HEK293 (cell line): ENCODE measurements at regions not wholly inside any gene's neighbourhood (a gene's known extent, or its start where the extent isn't known, plus 50 kb on each side); places are given as distances from the start of the nearest gene placed in this dataset.

Source experiments
- CTCF ChIA-PET: fragments of 350-600 bp; formaldehyde crosslinking; extraction: SDS; loops from one replicate; lab custom pipeline; 2021; ENCODE audit warnings: antibody characterized with exemption; lab: Yijun Ruan, JAX
- POLR2A ChIA-PET: fragments of 300-600 bp; formaldehyde crosslinking; extraction: SDS; loops from one replicate; lab custom pipeline; 2020; ENCODE audit warnings: antibody characterized with exemption, inconsistent platforms; lab: Yijun Ruan, JAX
- H3K27ac ChIP-seq: fragments of 200-500 bp; sonication (Bioruptor generic); 2 replicates; pipeline ENCODE4 v1.5.1; 2014; ENCODE audit warnings: low read depth, low read length, control low read depth, inconsistent platforms; ENCODE audit errors: extremely low read depth
- H3K36me3 ChIP-seq, 2 experiments: fragments of 200-500 bp in 1 of 2; sonication (Bioruptor generic) in 1 of 2; 1 replicate in 1 of 2; 2 replicates in 1 of 2; pipeline ENCODE4 v1.5.1; 2014 to 2017; ENCODE audit warnings: inconsistent platforms in 2 of 2, low read length in 2 of 2; ENCODE audit not compliant: control insufficient read depth in 2 of 2, insufficient read depth in 1 of 2
- H3K4me1 ChIP-seq: fragments of 200-500 bp; sonication (Bioruptor generic); 2 replicates; pipeline ENCODE4 v1.5.1; 2014; ENCODE audit warnings: mild to moderate bottlenecking, low read length, inconsistent platforms; ENCODE audit not compliant: control insufficient read depth, insufficient read depth
- H3K4me3 ChIP-seq: 2 replicates; pipeline ENCODE4 v1.5.1; 2011; ENCODE audit warnings: low read depth, mild to moderate bottlenecking, control low read depth, low read length, moderate library complexity
- H3K9me3 ChIP-seq: fragments of 200-500 bp; sonication (Bioruptor generic); 2 replicates; pipeline ENCODE4 v1.5.1; 2014; ENCODE audit warnings: low read depth, low read length, inconsistent platforms; ENCODE audit not compliant: control insufficient read depth, insufficient read depth
- GLIS1 ChIP-seq: fragments of 450-650 bp; formaldehyde crosslinking; IDR thresholded peaks from 2 replicates; pipeline ENCODE4 v1.5.1; 2016; ENCODE audit warnings: missing biosample characterization, missing genetic modification characterization
- KLF10 ChIP-seq: fragments of 450-650 bp; IDR thresholded peaks from 2 replicates; pipeline ENCODE4 v1.5.1; 2018; ENCODE audit warnings: missing biosample characterization, mild to moderate bottlenecking, missing genetic modification characterization
- MYNN ChIP-seq: fragments of 450-650 bp; formaldehyde crosslinking; IDR thresholded peaks from 2 replicates; pipeline ENCODE4 v1.5.1; 2016; ENCODE audit warnings: missing biosample characterization, missing genetic modification characterization, borderline replicate concordance
- OSR2 ChIP-seq: fragments of 450-650 bp; formaldehyde crosslinking; IDR thresholded peaks from 2 replicates; pipeline ENCODE4 v1.5.1; 2016; ENCODE audit warnings: missing biosample characterization, missing genetic modification characterization
- ZFP41 ChIP-seq: fragments of 450-650 bp; formaldehyde crosslinking; IDR thresholded peaks from 2 replicates; pipeline ENCODE4 v1.5.1; 2016; ENCODE audit warnings: missing biosample characterization, missing genetic modification characterization, borderline replicate concordance
- ZNF155 ChIP-seq: fragments of 450-650 bp; formaldehyde crosslinking; IDR thresholded peaks from 2 replicates; pipeline ENCODE4 v1.5.1; 2016; ENCODE audit warnings: missing biosample characterization, missing genetic modification characterization
- ZNF169 ChIP-seq: fragments of 450-650 bp; formaldehyde crosslinking; IDR thresholded peaks from 2 replicates; pipeline ENCODE4 v1.5.1; 2016; ENCODE audit warnings: missing biosample characterization, missing genetic modification characterization
- ZNF211 ChIP-seq: fragments of 450-650 bp; formaldehyde crosslinking; IDR thresholded peaks from 2 replicates; pipeline ENCODE4 v1.5.1; 2016; ENCODE audit warnings: low read depth, missing biosample characterization, missing genetic modification characterization
- ZNF23 ChIP-seq: fragments of 450-650 bp; formaldehyde crosslinking; IDR thresholded peaks from 2 replicates; pipeline ENCODE4 v1.5.1; 2016; ENCODE audit warnings: missing biosample characterization, missing genetic modification characterization, borderline replicate concordance
- ZNF335 ChIP-seq: fragments of 450-650 bp; formaldehyde crosslinking; conservative IDR thresholded peaks from 2 replicates; pipeline ENCODE4 v1.5.1; 2016; ENCODE audit warnings: missing biosample characterization, missing genetic modification characterization
- ZNF426 ChIP-seq: fragments of 450-650 bp; formaldehyde crosslinking; IDR thresholded peaks from 2 replicates; pipeline ENCODE4 v1.5.1; 2017; ENCODE audit warnings: missing biosample characterization, missing genetic modification characterization, mild to moderate bottlenecking, inconsistent platforms, moderate library complexity
- ZNF473 ChIP-seq: fragments of 450-650 bp; formaldehyde crosslinking; IDR thresholded peaks from 2 replicates; pipeline ENCODE4 v1.5.1; 2017; ENCODE audit warnings: missing biosample characterization, missing genetic modification characterization
- ZNF558 ChIP-seq: fragments of 450-650 bp; formaldehyde crosslinking; IDR thresholded peaks from 2 replicates; pipeline ENCODE4 v1.5.1; 2016; ENCODE audit warnings: missing biosample characterization, missing genetic modification characterization
- ZNF560 ChIP-seq: fragments of 450-650 bp; formaldehyde crosslinking; IDR thresholded peaks from 2 replicates; pipeline ENCODE4 v1.5.1; 2017; ENCODE audit warnings: missing biosample characterization, missing genetic modification characterization, borderline replicate concordance
- ZNF629 ChIP-seq: fragments of 450-650 bp; formaldehyde crosslinking; IDR thresholded peaks from 2 replicates; pipeline ENCODE4 v1.5.1; 2017; ENCODE audit warnings: missing biosample characterization, missing genetic modification characterization
- ZNF677 ChIP-seq: fragments of 450-650 bp; IDR thresholded peaks from 2 replicates; pipeline ENCODE4 v1.5.0; 2018; ENCODE audit warnings: missing biosample characterization, mild to moderate bottlenecking, missing genetic modification characterization, moderate library complexity
- ZNF701 ChIP-seq: fragments of 450-650 bp; formaldehyde crosslinking; IDR thresholded peaks from 2 replicates; pipeline ENCODE4 v1.5.1; 2016; ENCODE audit warnings: missing biosample characterization, missing genetic modification characterization
- ZNF747 ChIP-seq: fragments of 450-650 bp; formaldehyde crosslinking; IDR thresholded peaks from 2 replicates; pipeline ENCODE4 v1.5.1; 2016; ENCODE audit warnings: missing biosample characterization, missing genetic modification characterization
- ZNF76 ChIP-seq: fragments of 450-650 bp; formaldehyde crosslinking; IDR thresholded peaks from 2 replicates; pipeline ENCODE4; 2016; ENCODE audit warnings: low read depth, missing biosample characterization, missing genetic modification characterization, borderline replicate concordance
- ZNF792 ChIP-seq: fragments of 450-650 bp; formaldehyde crosslinking; IDR thresholded peaks from 2 replicates; pipeline ENCODE4 v1.5.1; 2016; ENCODE audit warnings: missing biosample characterization, missing genetic modification characterization
- ZNF837 ChIP-seq: fragments of 450-650 bp; formaldehyde crosslinking; IDR thresholded peaks from 2 replicates; pipeline ENCODE4 v1.5.1; 2016; ENCODE audit warnings: missing biosample characterization, missing genetic modification characterization
- ZSCAN16 ChIP-seq: fragments of 450-650 bp; formaldehyde crosslinking; IDR thresholded peaks from 2 replicates; pipeline ENCODE4 v1.5.1; 2016; ENCODE audit warnings: missing biosample characterization, missing genetic modification characterization
- TF ChIP-seq, protein P1 (sequence below): fragments of 450-650 bp; formaldehyde crosslinking; IDR thresholded peaks from 2 replicates; pipeline ENCODE4 v1.5.1; 2016; ENCODE audit warnings: missing biosample characterization, missing genetic modification characterization
- TF ChIP-seq, protein P2 (sequence below): fragments of 450-650 bp; formaldehyde crosslinking; IDR thresholded peaks from 2 replicates; pipeline ENCODE4 v1.5.1; 2016; ENCODE audit warnings: missing biosample characterization, missing genetic modification characterization
- TF ChIP-seq, protein P3 (sequence below): fragments of 450-650 bp; formaldehyde crosslinking; IDR thresholded peaks from 2 replicates; pipeline ENCODE4 v1.5.1; 2016; ENCODE audit warnings: missing biosample characterization, missing genetic modification characterization
- TF ChIP-seq, protein P4 (sequence below): fragments of 450-650 bp; formaldehyde crosslinking; IDR thresholded peaks from 2 replicates; pipeline ENCODE4 v1.5.1; 2016; ENCODE audit warnings: missing biosample characterization, missing genetic modification characterization
- TF ChIP-seq, protein P5 (sequence below): sonication (generic); formaldehyde crosslinking; IDR thresholded peaks from 2 replicates; pipeline ENCODE4 v1.8.1; 2022; ENCODE audit warnings: mild to moderate bottlenecking, moderate library complexity, missing genetic modification reagents
- TF ChIP-seq, protein P6 (sequence below): fragments of 450-650 bp; formaldehyde crosslinking; IDR thresholded peaks from 2 replicates; pipeline ENCODE4 v1.5.1; 2016; ENCODE audit warnings: missing biosample characterization, missing genetic modification characterization

DNA sequence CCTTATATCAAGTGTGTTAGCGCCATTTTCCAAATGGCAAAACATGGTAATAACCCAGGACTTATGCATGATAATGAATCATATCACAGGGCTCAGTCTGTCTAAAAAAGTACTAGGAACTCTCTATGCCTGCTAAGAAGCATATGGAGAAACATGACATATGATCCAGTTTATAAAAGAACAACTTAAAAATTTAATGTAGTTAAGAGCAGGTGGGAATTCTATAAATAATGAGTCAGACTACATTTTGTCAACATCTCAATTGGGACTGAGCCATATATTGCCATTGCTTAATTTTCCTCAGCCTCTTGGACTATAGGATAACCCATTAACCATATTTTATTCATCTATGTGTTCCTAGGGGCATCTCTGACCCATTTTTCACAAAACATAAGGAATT, 360.4 kb upstream of the AGA start:
- POLR2A ChIA-PET, result no interaction called here
- Histone ChIP-seq H3K4me3 (no peak overlapping the region), H3K27ac (no peak overlapping the region), H3K9me3 (no peaks in the 10 kb centered on the region), H3K4me1 (no peaks in the 10 kb centered on the region), H3K36me3 (no peaks in the 10 kb centered on the region)
- TF ChIP-seq ZNF155 (tag by site-specific recombination), result no peak
- TF ChIP-seq, protein P1, sequence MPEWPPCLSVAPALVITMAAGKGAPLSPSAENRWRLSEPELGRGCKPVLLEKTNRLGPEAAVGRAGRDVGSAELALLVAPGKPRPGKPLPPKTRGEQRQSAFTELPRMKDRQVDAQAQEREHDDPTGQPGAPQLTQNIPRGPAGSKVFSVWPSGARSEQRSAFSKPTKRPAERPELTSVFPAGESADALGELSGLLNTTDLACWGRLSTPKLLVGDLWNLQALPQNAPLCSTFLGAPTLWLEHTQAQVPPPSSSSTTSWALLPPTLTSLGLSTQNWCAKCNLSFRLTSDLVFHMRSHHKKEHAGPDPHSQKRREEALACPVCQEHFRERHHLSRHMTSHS (tag by site-specific recombination), result no peak
- TF ChIP-seq ZNF560 (tag by site-specific recombination), result no peak
- TF ChIP-seq ZNF747, result no peak
- TF ChIP-seq, protein P2, sequence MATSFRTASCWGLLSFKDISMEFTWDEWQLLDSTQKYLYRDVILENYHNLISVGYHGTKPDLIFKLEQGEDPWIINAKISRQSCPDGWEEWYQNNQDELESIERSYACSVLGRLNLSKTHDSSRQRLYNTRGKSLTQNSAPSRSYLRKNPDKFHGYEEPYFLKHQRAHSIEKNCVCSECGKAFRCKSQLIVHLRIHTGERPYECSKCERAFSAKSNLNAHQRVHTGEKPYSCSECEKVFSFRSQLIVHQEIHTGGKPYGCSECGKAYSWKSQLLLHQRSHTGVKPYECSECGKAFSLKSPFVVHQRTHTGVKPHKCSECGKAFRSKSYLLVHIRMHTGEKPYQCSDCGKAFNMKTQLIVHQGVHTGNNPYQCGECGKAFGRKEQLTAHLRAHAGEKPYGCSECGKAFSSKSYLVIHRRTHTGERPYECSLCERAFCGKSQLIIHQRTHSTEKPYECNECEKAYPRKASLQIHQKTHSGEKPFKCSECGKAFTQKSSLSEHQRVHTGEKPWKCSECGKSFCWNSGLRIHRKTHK, result no peak
- TF ChIP-seq ZNF426 (tag by site-specific recombination), result no peak
- no peak for TF ChIP-seq ZNF629
- no peak for TF ChIP-seq ZNF76 (tag by site-specific recombination)
- TF ChIP-seq ZNF473, result no peak
- TF ChIP-seq ZNF335 (tag by site-specific recombination), result no peak
- TF ChIP-seq, protein P3, sequence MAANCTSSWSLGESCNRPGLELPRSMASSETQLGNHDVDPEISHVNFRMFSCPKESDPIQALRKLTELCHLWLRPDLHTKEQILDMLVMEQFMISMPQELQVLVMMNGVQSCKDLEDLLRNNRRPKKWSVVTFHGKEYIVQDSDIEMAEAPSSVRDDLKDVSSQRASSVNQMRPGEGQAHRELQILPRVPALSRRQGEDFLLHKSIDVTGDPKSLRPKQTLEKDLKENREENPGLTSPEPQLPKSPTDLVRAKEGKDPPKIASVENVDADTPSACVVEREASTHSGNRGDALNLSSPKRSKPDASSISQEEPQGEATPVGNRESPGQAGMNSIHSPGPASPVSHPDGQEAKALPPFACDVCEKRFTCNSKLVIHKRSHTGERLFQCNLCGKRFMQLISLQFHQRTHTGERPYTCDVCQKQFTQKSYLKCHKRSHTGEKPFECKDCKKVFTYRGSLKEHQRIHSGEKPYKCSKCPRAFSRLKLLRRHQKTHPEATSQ, result no peak
- no peak for TF ChIP-seq ZNF837
- no peak for TF ChIP-seq ZNF23 (tag by site-specific recombination)
- CTCF ChIA-PET, result no interaction called here

DNA sequence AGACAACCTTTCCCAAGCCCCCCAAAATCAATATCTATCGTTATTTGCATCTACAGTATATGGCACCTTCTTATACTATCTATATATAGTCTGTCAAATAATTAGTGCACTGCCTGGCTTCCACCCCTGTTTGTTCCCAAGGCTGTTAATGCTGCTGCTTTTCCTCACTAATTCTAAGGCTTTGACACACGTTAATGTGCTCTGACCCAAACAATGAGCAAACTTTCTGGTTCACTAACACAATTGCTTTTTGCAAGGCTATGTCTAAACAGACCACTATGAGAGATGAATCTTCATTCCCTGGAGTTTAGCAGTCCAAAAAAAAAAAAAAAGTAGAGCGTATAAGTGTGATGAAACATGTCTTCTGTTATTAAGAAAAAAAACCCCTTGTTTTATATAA, 360.9 kb upstream of the AGA start:
- Histone ChIP-seq H3K4me3 (no peak overlapping the region), H3K9me3 (no peaks in the 10 kb centered on the region), H3K4me1 (no peaks in the 10 kb centered on the region), H3K36me3 (no peaks in the 10 kb centered on the region), H3K27ac (no peak overlapping the region)
- TF ChIP-seq ZNF701, result no peak
- no peak for TF ChIP-seq GLIS1 (tag by site-specific recombination)
- no peak for TF ChIP-seq ZFP41 (tag by site-specific recombination)
- TF ChIP-seq ZNF211 (tag by site-specific recombination), result no peak
- no peak for TF ChIP-seq ZNF792 (tag by site-specific recombination)
- no peak for TF ChIP-seq ZNF335 (tag by site-specific recombination)
- TF ChIP-seq ZSCAN16 (tag by site-specific recombination), result no peak
- TF ChIP-seq ZNF169, result no peak
- TF ChIP-seq, protein P4, sequence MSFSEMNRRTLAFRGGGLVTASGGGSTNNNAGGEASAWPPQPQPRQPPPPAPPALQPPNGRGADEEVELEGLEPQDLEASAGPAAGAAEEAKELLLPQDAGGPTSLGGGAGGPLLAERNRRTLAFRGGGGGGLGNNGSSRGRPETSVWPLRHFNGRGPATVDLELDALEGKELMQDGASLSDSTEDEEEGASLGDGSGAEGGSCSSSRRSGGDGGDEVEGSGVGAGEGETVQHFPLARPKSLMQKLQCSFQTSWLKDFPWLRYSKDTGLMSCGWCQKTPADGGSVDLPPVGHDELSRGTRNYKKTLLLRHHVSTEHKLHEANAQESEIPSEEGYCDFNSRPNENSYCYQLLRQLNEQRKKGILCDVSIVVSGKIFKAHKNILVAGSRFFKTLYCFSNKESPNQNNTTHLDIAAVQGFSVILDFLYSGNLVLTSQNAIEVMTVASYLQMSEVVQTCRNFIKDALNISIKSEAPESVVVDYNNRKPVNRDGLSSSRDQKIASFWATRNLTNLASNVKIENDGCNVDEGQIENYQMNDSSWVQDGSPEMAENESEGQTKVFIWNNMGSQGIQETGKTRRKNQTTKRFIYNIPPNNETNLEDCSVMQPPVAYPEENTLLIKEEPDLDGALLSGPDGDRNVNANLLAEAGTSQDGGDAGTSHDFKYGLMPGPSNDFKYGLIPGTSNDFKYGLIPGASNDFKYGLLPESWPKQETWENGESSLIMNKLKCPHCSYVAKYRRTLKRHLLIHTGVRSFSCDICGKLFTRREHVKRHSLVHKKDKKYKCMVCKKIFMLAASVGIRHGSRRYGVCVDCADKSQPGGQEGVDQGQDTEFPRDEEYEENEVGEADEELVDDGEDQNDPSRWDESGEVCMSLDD (tag by site-specific recombination), result no peak
- no peak for TF ChIP-seq ZNF677 (tag by site-specific recombination)
- TF ChIP-seq, protein P5, sequence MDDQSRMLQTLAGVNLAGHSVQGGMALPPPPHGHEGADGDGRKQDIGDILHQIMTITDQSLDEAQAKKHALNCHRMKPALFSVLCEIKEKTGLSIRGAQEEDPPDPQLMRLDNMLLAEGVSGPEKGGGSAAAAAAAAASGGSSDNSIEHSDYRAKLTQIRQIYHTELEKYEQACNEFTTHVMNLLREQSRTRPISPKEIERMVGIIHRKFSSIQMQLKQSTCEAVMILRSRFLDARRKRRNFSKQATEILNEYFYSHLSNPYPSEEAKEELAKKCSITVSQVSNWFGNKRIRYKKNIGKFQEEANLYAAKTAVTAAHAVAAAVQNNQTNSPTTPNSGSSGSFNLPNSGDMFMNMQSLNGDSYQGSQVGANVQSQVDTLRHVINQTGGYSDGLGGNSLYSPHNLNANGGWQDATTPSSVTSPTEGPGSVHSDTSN (CRISPR knock-in tag), result no peak
- no peak for TF ChIP-seq OSR2 (tag by site-specific recombination)
- TF ChIP-seq MYNN, result no peak
- no peak for TF ChIP-seq ZNF558
- TF ChIP-seq, protein P6, sequence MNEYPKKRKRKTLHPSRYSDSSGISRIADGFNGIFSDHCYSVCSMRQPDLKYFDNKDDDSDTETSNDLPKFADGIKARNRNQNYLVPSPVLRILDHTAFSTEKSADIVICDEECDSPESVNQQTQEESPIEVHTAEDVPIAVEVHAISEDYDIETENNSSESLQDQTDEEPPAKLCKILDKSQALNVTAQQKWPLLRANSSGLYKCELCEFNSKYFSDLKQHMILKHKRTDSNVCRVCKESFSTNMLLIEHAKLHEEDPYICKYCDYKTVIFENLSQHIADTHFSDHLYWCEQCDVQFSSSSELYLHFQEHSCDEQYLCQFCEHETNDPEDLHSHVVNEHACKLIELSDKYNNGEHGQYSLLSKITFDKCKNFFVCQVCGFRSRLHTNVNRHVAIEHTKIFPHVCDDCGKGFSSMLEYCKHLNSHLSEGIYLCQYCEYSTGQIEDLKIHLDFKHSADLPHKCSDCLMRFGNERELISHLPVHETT (tag by site-specific recombination), result no peak
- TF ChIP-seq KLF10 (tag by site-specific recombination), result no peak
- ChIA-PET CTCF (no interaction called here), POLR2A (no interaction called here)
